AG10803 (cell line): ENCODE measurements at regions not wholly inside any gene's neighbourhood (a gene's known extent, or its start where the extent isn't known, plus 50 kb on each side); places are given as distances from the start of the nearest gene placed in this dataset.

ENCODE experiments used
- DNase-seq: peaks from one replicate; pipeline ENCODE4 v3.0.0; 2010; ENCODE audit warnings: low read depth
- H3K4me3 ChIP-seq: 2 replicates; pipeline ENCODE4 v1.5.1; 2011; ENCODE audit warnings: mild to moderate bottlenecking, low read length, control low read depth
- TF ChIP-seq, protein P1 (sequence below): conservative IDR thresholded peaks from 2 replicates; pipeline ENCODE4 v1.5.1; 2011; ENCODE audit warnings: mild to moderate bottlenecking, low read length, control low read depth, inconsistent platforms

DNA sequence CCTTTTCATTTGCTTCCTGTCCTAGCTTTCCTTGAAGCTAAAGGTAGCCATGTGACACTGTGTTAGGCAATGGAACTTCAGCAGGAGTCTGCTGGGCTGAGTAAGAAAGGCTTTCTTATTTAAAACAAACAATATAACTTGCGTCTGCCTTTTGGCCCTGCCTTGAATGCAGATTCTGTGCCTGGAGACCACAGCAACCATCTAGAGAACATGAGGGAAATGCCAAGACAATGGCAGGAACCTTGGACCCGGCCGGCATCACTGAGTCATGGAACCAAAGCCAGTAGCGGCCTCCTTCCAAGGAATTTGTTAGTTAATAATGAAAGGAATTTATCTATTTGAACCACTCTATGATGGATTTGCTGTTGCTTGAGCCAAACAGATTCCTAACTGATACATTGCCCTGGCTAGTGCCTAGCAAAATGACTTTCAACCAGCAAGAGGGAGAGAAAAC lies 207.5 kb upstream of the EPHA4 start:
- TF ChIP-seq, protein P1, sequence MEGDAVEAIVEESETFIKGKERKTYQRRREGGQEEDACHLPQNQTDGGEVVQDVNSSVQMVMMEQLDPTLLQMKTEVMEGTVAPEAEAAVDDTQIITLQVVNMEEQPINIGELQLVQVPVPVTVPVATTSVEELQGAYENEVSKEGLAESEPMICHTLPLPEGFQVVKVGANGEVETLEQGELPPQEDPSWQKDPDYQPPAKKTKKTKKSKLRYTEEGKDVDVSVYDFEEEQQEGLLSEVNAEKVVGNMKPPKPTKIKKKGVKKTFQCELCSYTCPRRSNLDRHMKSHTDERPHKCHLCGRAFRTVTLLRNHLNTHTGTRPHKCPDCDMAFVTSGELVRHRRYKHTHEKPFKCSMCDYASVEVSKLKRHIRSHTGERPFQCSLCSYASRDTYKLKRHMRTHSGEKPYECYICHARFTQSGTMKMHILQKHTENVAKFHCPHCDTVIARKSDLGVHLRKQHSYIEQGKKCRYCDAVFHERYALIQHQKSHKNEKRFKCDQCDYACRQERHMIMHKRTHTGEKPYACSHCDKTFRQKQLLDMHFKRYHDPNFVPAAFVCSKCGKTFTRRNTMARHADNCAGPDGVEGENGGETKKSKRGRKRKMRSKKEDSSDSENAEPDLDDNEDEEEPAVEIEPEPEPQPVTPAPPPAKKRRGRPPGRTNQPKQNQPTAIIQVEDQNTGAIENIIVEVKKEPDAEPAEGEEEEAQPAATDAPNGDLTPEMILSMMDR, result no peak
- peak; percentile 91 for DNase-seq
- no peak overlapping the region for H3K4me3 ChIP-seq

DNA sequence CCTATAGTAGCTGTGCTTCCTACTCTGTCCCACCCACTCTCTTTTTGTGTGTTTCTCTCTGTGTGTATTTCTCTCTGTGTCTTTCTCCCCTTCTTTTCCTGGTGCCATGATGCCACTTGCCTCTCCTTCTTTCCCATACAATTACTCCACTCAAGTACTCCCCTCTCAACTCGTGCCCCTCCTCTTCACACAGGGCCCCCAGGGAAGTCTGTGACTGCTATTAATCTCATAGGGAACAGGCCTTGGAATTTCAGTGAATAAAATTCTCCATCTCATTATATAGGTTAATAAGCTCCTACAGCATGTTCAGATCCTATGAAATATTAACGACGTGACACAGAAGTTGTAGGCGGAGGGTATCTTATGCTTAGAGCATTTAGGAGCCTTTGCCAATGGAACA lies 205.9 kb upstream of the EPHA4 start:
- no peak for DNase-seq
- H3K4me3 ChIP-seq, result no peak overlapping the region
- TF ChIP-seq, protein P1, result no peak

DNA sequence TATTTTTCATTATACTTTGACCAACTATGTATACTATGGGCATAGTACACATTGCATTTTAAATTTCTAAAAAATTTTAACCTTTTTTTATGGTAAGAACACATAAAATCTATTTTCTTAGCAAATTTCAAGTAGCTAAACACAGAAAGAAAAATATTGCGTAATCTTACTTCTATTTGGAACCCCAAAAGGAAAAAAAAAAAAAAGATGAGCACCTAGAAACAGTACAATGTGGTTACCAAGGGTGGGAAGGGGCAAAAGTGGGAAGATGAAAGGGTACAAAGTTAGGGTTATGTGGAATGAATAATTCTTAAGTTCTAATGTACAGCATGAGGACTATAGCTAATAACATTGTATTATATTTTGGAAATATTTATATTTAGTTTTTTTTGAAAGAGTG lies 205.0 kb upstream of the EPHA4 start:
- DNase-seq, result no peak
- no peak overlapping the region for H3K4me3 ChIP-seq
- TF ChIP-seq, protein P1, result no peak

DNA sequence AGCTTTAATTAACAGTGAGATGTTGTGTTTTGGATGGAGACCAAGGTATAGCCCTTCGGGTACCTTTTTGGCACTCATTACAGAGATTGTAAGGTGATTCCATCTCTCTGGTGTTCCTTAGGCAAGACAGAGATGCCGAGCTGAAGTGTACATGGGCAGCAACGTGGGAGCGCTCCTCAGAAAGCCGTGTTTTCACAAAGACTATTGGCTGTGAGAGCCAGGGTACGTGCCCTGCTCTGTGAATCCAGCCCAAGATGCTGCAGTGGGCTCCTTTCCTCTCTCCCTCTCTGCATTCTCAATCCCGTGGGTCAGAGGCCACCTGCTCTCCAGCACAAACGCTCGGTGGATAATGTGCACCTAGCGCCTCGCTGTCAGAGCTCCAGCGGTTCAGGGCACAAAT lies 203.0 kb upstream of the EPHA4 start:
- TF ChIP-seq, protein P1, result no peak
- DNase-seq, result no peak
- H3K4me3 ChIP-seq, result no peak overlapping the region

DNA sequence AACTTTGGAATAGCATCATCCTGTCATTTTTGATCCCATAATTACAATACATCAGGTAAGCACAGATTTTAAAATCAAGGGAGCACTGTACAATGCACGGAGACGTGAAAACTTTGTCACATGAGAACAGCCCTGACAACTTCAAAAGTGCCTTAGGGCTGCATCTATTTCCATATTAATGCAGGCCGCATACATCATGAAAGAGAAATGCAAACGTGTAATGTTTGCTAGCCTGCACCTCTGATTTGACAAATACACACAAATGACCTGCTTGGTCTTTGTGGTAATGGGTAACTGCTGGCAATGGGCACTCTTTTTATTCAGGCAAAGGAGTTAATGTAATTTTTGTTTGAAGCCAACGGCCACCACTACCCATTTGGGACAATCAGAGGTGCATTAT lies 202.0 kb upstream of the EPHA4 start:
- no peak for DNase-seq
- no peak overlapping the region for H3K4me3 ChIP-seq
- TF ChIP-seq, protein P1, result no peak

DNA sequence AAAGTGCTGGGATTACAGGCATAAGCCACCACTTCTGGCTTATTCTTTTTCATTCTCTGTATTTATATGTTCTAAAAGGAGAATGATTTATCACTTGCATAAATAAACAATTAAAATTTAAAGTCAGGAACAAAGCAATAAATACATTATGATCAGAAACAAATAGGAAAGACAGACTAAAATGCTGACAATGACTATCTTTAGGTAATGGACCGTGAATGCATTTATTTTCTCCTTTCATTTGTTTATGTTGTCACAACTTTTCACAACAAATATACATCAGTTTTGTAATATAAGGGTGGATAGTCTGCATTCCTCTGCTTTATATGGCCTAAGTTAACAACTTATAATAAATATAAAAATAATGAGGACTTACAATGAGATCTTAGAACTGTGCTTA lies 199.2 kb upstream of the EPHA4 start:
- no peak for DNase-seq
- TF ChIP-seq, protein P1, result no peak
- H3K4me3 ChIP-seq, result no peak overlapping the region

DNA sequence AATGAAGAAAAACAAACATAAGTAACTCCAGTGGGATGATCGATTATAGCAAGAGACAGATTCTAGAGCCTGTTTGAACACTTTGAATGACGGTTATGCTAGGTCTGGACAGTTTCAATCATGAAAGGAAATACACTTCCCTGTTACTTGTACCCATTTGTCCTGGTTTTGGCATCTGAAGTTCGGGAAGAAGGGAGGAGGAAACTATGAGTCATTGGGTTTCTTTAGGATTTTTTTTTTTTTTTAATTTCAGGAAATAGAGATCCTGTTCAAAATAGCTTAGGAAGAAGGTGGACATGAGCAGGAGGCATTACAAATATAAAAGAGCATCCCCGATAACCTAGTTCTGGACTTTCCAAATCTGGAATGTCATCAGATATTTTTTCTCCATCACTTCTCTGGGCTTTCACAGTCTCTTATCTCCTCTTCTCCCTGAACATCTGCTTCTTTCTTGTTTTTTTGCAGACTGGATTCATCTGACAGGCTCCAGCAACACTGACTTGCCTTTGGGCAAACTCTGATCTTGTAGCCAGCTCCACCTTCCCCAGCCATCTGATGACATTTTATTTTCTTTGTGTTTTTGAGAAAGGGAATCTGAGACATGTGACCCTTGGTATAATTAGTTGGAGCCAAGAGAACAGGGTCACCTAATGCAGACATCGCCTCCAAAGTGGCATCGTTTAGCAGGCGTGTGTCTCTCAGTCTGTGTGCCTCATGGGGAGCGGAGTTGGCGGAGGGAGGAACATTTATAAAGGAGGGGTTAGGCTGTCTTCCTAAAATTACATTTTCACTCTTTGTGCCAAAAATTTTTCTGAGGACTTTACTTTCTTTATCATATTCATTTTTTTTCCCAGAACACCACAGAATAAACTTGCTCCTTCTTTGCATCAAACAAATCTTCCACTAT lies 195.3 kb upstream of the EPHA4 start:
- no peak overlapping the region for H3K4me3 ChIP-seq
- TF ChIP-seq, protein P1, result no peak
- DNase-seq, result no peak
